Choroid plexus epithelial cell (primary cell): ENCODE measurements at regions not wholly inside any gene's neighbourhood (a gene's known extent, or its start where the extent isn't known, plus 50 kb on each side); places are given as distances from the start of the nearest gene placed in this dataset.

ENCODE experiments used
- DNase-seq: peaks from one replicate; pipeline ENCODE4 v3.0.0-alpha.2; 2010; ENCODE audit warnings: low read depth
- H3K4me3 ChIP-seq: 2 replicates; pipeline ENCODE4 v1.5.1; 2011; ENCODE audit warnings: low read depth, mild to moderate bottlenecking, control low read depth, low read length, moderate library complexity
- CTCF ChIP-seq: conservative IDR thresholded peaks from 2 replicates; pipeline ENCODE4 v1.5.1; 2011; ENCODE audit warnings: low read depth, mild to moderate bottlenecking, control low read depth, inconsistent platforms, low read length, moderate library complexity

GRCh38 chr1:95409276-95409675 lies 175.3 kb downstream of the RWDD3 start:
- no peak for DNase-seq
- no peak for TF ChIP-seq CTCF
- H3K4me3 ChIP-seq: no peak overlapping the region

GRCh38 chr1:95409901-95410300 lies 175.9 kb downstream of the RWDD3 start:
- no peak for DNase-seq
- H3K4me3 ChIP-seq: no peak overlapping the region
- TF ChIP-seq CTCF: no peak

DNA sequence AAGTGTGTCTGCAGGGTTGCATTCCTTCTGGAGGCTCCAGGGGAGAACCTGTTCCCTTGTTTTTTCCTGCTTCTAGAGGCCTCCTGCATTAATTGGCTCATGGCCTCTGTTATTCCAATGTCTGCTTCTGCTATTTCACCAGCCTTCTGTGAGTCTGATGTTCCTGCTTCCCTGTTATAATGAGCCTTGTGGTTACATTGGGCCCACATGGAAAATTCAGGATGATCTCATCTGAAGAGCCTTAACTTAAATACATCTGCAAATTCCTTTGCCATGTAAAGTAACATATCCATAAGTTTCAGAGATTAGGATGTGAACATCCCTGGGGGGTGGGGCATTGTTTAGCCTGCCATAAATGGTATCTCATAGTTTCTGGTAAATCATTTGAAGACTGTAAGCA lies 181.1 kb downstream of the RWDD3 start:
- no peak overlapping the region for H3K4me3 ChIP-seq
- no peak for TF ChIP-seq CTCF
- no peak for DNase-seq

- DNase-seq: no peak
- H3K4me3 ChIP-seq: no peak overlapping the region
- TF ChIP-seq CTCF: no peak
These were observed 192.8 kb downstream of the RWDD3 start for GRCh38 chr1:95426772-95427171.

- H3K4me3 ChIP-seq: no peak overlapping the region
- no peak for DNase-seq
- no peak for TF ChIP-seq CTCF
These were observed 193.5 kb downstream of the RWDD3 start for GRCh38 chr1:95427525-95427924.

- H3K4me3 ChIP-seq: no peak overlapping the region
- no peak for TF ChIP-seq CTCF
- DNase-seq: no peak
These were observed 197.2 kb downstream of the RWDD3 start for GRCh38 chr1:95431235-95431634.

- no peak for DNase-seq
- no peak overlapping the region for H3K4me3 ChIP-seq
- TF ChIP-seq CTCF: no peak
These were observed 201.6 kb downstream of the RWDD3 start for GRCh38 chr1:95435611-95436010.
